ENCODE measurements at regions not wholly inside any gene's neighbourhood (a gene's known extent, or its start where the extent isn't known, plus 50 kb on each side); places are given as distances from the start of the nearest gene placed in this dataset.

- TF ChIP-seq EZH2 (IDR thresholded peaks at IDR 0.05; ENCODE audit: low read length) = no peak
- TF ChIP-seq CTCF (optimal IDR thresholded peaks at IDR 0.05 in 1 of 3, IDR thresholded peaks at IDR 0.05 in 1 of 3, conservative IDR thresholded peaks at IDR 0.05 in 1 of 3; ENCODE audit: extremely low read depth in 1 of 3, insufficient read depth in 2 of 3, low read length in 3 of 3) = no peak
- Histone ChIP-seq H3K4me2 (ENCODE audit: control insufficient read depth, extremely low read depth, insufficient read depth, low read depth, low read length) (no peak overlapping the region), H4K20me1 (ENCODE audit: control insufficient read depth, extremely low read depth, insufficient read depth, low read length) (no peaks in the 10 kb centered on the region), H3K4me1 (ENCODE audit: control insufficient read depth, extremely low read depth, insufficient read depth, low read length) (no peaks in the 10 kb centered on the region), H3K36me3 (ENCODE audit: control insufficient read depth in 2 of 2, extremely low read depth in 1 of 2, insufficient read depth in 2 of 2, low read length in 2 of 2) (no peaks in the 10 kb centered on the region), H3K79me2 (ENCODE audit: control insufficient read depth, insufficient read depth, low read length) (no peaks in the 10 kb centered on the region), H3K27me3 (ENCODE audit: control insufficient read depth, extremely low read depth, insufficient read depth, low read length) (no peaks in the 10 kb centered on the region), H2AFZ (ENCODE audit: control insufficient read depth, low read length) (no peak overlapping the region), H3K9me3 (ENCODE audit: control insufficient read depth, low read depth, low read length) (no peaks in the 10 kb centered on the region), H3K4me3 (ENCODE audit: control insufficient read depth in 2 of 3, extremely low read depth in 1 of 3, insufficient read depth in 2 of 3, low read depth in 1 of 3, low read length in 3 of 3) (no peak overlapping the region), H3K9me1 (ENCODE audit: control insufficient read depth, extremely low read depth, insufficient read depth, low read length) (no peaks in the 10 kb centered on the region), H3K9ac (ENCODE audit: control insufficient read depth, extremely low read depth, insufficient read depth, low read length) (no peak overlapping the region), H3K27ac (ENCODE audit: control insufficient read depth, insufficient read depth, low read length) (no peak overlapping the region)
- FAIRE-seq = no peak
- no peak for DNase-seq (ENCODE audit: low read depth, low spot score)
- dilution Hi-C loops (cut with MboI; ENCODE audit: extremely low pct_ligation_motif_present, low sequenced_read_pairs) = no loop called here
Observed at GRCh38 chr18:7370375-7370774, 139.5 kb downstream of the LRRC30 start.

- dilution Hi-C loops (cut with MboI; ENCODE audit: extremely low pct_ligation_motif_present, low sequenced_read_pairs) = no loop called here
- Histone ChIP-seq H3K36me3 (ENCODE audit: control insufficient read depth in 2 of 2, extremely low read depth in 1 of 2, insufficient read depth in 2 of 2, low read length in 2 of 2) (no peaks in the 10 kb centered on the region), H3K9me3 (ENCODE audit: control insufficient read depth, low read depth, low read length) (no peaks in the 10 kb centered on the region), H2AFZ (ENCODE audit: control insufficient read depth, low read length) (no peak overlapping the region), H3K9me1 (ENCODE audit: control insufficient read depth, extremely low read depth, insufficient read depth, low read length) (no peaks in the 10 kb centered on the region), H3K4me1 (ENCODE audit: control insufficient read depth, extremely low read depth, insufficient read depth, low read length) (no peaks in the 10 kb centered on the region), H3K79me2 (ENCODE audit: control insufficient read depth, insufficient read depth, low read length) (no peaks in the 10 kb centered on the region), H3K27ac (ENCODE audit: control insufficient read depth, insufficient read depth, low read length) (no peak overlapping the region), H4K20me1 (ENCODE audit: control insufficient read depth, extremely low read depth, insufficient read depth, low read length) (no peaks in the 10 kb centered on the region), H3K9ac (ENCODE audit: control insufficient read depth, extremely low read depth, insufficient read depth, low read length) (no peak overlapping the region), H3K4me3 (ENCODE audit: control insufficient read depth in 2 of 3, extremely low read depth in 1 of 3, insufficient read depth in 2 of 3, low read depth in 1 of 3, low read length in 3 of 3) (no peak overlapping the region), H3K4me2 (ENCODE audit: control insufficient read depth, extremely low read depth, insufficient read depth, low read depth, low read length) (no peak overlapping the region), H3K27me3 (ENCODE audit: control insufficient read depth, extremely low read depth, insufficient read depth, low read length) (no peaks in the 10 kb centered on the region)
- DNase-seq (ENCODE audit: low read depth, low spot score) (no peak), FAIRE-seq (no peak)
- TF ChIP-seq CTCF (optimal IDR thresholded peaks at IDR 0.05 in 1 of 3, IDR thresholded peaks at IDR 0.05 in 1 of 3, conservative IDR thresholded peaks at IDR 0.05 in 1 of 3; ENCODE audit: extremely low read depth in 1 of 3, insufficient read depth in 2 of 3, low read length in 3 of 3) (no peak), EZH2 (IDR thresholded peaks at IDR 0.05; ENCODE audit: low read length) (no peak)
Observed at GRCh38 chr18:7370802-7371201, 139.9 kb downstream of the LRRC30 start.

Data from keratinocyte (primary cell).